Activated CD4-positive, alpha-beta T cell treated with anti-CD3 and anti-CD28 coated beads for 36 hours (primary cell): ENCODE measurements at regions not wholly inside any gene's neighbourhood (a gene's known extent, or its start where the extent isn't known, plus 50 kb on each side); places are given as distances from the start of the nearest gene placed in this dataset.

ENCODE experiments used
- ATAC-seq: fragments of 200-7000 bp; cut with Tn5 transposase; one replicate; pipeline ENCODE4 v1.10.0; 2021; ENCODE audit warnings: mild to moderate bottlenecking, moderate library complexity
- CTCF ChIA-PET: fragments of 350-600 bp; sonication (Branson Sonifier 250); formaldehyde crosslinking; loops from one replicate; lab custom pipeline; 2021; ENCODE audit warnings: antibody characterized with exemption; lab: Charles Lee
- POLR2A ChIA-PET: fragments of 350-600 bp; sonication (Branson Sonifier 250); formaldehyde crosslinking; loops from one replicate; lab custom pipeline; 2021; ENCODE audit warnings: antibody characterized with exemption, inconsistent platforms; lab: Charles Lee
- DNase-seq: peaks from one replicate; pipeline ENCODE4 v3.0.0-alpha.2; 2020
- H3K27ac Mint-ChIP-seq: one replicate; pipeline ENCODE4 v1.8.0; 2021; ENCODE audit warnings: mixed read lengths
- H3K27me3 Mint-ChIP-seq: one replicate; pipeline ENCODE4 v1.8.0; 2021; ENCODE audit warnings: mixed read lengths
- H3K36me3 Mint-ChIP-seq: one replicate; pipeline ENCODE4 v1.8.0; 2021; ENCODE audit warnings: low read depth, mixed read lengths
- H3K4me1 Mint-ChIP-seq: one replicate; pipeline ENCODE4 v1.8.0; 2021; ENCODE audit warnings: mixed read lengths
- H3K4me3 Mint-ChIP-seq: one replicate; pipeline ENCODE4 v1.8.0; 2021; ENCODE audit warnings: mild to moderate bottlenecking, moderate library complexity, mixed read lengths
- H3K9me3 Mint-ChIP-seq: one replicate; pipeline ENCODE4 v1.8.0; 2021; ENCODE audit warnings: low read depth, mixed read lengths
- intact Hi-C, 2 experiments: fragments of 100-400 bp; cut with DNase I in 1 of 2; cut with micrococcal nuclease in 1 of 2; formaldehyde crosslinking; loops; one replicate each; pipeline versions ENCODE4 v1.14.2 to v1.15.1; 2022 to 2024; cut with DNase I, micrococcal nuclease

DNA sequence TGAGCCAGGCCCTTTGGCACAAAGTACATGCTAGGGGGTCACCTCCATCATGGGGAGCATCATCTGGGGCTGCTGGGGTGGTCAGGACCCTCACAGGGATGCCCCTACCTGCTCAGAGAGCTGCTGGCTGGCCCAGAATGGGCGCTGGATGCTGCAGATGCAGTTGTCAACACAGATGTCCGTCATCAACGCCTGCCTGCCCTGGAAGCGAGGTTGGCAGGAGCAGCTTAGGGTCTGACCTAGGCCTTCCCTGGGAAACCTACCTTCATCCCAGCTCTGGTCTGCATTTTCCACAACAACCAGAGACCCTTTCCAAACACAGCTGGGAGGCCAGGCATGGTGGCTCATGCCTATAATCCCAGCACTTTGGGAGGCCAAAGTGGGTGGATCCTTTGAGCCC, 88.0 kb downstream of the EDN3 start:
- intact Hi-C loops, result no loop called here
- Mint-ChIP-seq H3K4me1 (peaks cover 8% of the 10 kb centered on the region), H3K4me3 (no peak overlapping the region), H3K9me3 (no peaks in the 10 kb centered on the region), H3K36me3 (no peaks in the 10 kb centered on the region), H3K27ac (no peak overlapping the region), H3K27me3 (peaks cover 2% of the 10 kb centered on the region)
- ChIA-PET POLR2A (no interaction called here), CTCF (interaction anchor here (0.7 to 1.1 kb wide), 2 partner anchors 11 to 16 kb away, joined by 3 read pairs; no protein-coding TSS in a partner anchor)
- no peak for ATAC-seq
- DNase-seq, result no peak

DNA sequence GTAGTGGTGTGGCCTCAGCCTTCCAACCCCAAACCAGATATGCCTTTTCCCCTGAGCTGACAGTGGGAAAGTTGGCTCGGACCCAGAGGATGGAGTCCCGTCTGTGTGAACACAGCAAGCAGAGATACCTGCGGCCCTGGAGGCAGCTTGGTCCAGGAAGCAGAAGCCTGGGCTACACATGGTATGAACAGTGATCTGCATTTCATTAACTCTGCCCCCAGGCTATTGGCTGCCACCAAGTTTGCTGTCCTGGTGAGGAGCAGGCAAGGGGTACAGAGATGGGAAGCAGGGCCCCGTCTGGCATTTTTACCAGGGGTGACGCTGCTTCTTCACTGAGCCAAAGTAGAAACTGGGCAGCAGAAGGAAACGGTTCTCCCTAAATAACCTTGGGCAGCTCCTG, 90.0 kb downstream of the EDN3 start:
- ATAC-seq (no peak), DNase-seq (no peak)
- Mint-ChIP-seq H3K4me1 (peaks cover 5% of the 10 kb centered on the region), H3K27ac (no peak overlapping the region), H3K36me3 (no peaks in the 10 kb centered on the region), H3K27me3 (peaks cover 2% of the 10 kb centered on the region), H3K4me3 (no peak overlapping the region), H3K9me3 (no peaks in the 10 kb centered on the region)
- intact Hi-C loops, result no loop called here
- CTCF ChIA-PET, result interaction anchor here (0.6 to 1.1 kb wide), 2 partner anchors 83 to 336 kb away, joined by 3 to 4 read pairs; no protein-coding TSS in a partner anchor
- POLR2A ChIA-PET, result no interaction called here

DNA sequence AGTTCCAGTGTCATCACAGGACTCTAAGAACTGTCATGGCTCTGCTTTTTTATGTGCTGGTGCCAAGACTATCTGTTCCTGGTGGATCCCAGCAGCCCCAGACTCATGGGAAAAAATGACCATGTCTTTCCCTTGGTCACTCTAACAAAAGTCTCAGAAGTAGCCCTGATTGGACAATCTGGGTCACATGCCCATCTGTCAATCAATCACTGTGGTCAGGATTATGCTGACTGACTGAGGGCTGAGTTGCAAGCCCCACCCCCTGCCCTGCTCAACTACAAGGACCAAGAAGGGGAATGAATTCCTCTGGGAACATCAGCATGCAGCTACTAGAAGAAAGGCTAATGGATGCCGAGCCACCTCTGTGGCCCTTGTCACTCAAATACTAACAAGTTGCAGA, 91.6 kb downstream of the EDN3 start:
- Mint-ChIP-seq H3K4me1 (no peaks in the 10 kb centered on the region), H3K9me3 (no peaks in the 10 kb centered on the region), H3K27ac (no peak overlapping the region), H3K27me3 (peaks cover 2% of the 10 kb centered on the region), H3K36me3 (no peaks in the 10 kb centered on the region), H3K4me3 (no peak overlapping the region)
- intact Hi-C loops, result no loop called here
- DNase-seq (no peak), ATAC-seq (no peak)
- ChIA-PET POLR2A (no interaction called here), CTCF (interaction anchor here (1.0 to 1.1 kb wide), 2 partner anchors 10 to 12 kb away, joined by 3 to 4 read pairs; no protein-coding TSS in a partner anchor)

DNA sequence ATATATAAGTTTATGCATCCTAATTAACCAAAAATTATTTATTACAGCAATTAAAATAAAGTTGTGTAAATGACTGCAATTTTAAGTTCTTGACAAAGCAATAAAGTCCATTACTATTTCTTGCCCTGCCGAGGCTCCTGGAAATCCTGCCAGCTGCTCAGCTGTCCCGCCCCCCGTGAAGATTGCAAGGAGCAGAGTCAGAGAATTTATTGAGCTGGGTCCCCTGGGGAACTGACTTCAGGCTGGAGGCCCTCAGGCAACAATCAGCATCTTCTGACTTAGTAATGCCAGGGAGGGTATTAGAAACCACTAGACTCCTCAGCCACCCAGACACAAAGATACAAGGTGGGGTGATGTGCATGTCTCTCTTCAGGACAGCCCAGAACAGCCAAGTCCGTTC, 92.3 kb downstream of the EDN3 start:
- DNase-seq (no peak), ATAC-seq (no peak)
- H3K4me1 Mint-ChIP-seq, result no peaks in the 10 kb centered on the region
- H3K27ac Mint-ChIP-seq, result no peak overlapping the region
- intact Hi-C loops, result no loop called here
- CTCF ChIA-PET, result no interaction called here
- no peak overlapping the region for H3K4me3 Mint-ChIP-seq
- H3K27me3 Mint-ChIP-seq, result peaks cover 2% of the 10 kb centered on the region
- POLR2A ChIA-PET, result no interaction called here
- no peaks in the 10 kb centered on the region for H3K36me3 Mint-ChIP-seq
- H3K9me3 Mint-ChIP-seq, result no peaks in the 10 kb centered on the region

DNA sequence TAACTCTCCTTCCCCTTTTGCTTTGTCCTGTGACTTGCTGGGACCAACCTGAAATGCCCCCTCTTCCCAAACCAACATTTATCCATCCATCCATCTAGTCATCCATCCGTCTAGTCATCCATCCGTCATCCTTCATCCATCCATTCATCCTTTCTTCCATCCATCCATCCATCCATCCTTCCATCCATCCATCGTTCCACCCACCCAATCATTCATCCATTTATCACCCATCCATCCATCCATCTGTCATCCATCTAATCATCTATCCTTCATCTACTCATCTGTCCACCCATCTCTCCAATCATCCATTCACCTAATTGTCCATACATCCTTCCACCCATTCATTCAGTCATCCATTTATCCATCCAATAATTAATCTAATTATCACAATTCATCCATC, 92.7 kb downstream of the EDN3 start:
- Mint-ChIP-seq H3K9me3 (no peaks in the 10 kb centered on the region), H3K4me3 (no peak overlapping the region), H3K27me3 (peaks cover 2% of the 10 kb centered on the region), H3K36me3 (no peaks in the 10 kb centered on the region), H3K4me1 (no peaks in the 10 kb centered on the region), H3K27ac (no peak overlapping the region)
- DNase-seq (no peak), ATAC-seq (no peak)
- POLR2A ChIA-PET, result no interaction called here
- intact Hi-C loops, result no loop called here
- CTCF ChIA-PET, result no interaction called here

DNA sequence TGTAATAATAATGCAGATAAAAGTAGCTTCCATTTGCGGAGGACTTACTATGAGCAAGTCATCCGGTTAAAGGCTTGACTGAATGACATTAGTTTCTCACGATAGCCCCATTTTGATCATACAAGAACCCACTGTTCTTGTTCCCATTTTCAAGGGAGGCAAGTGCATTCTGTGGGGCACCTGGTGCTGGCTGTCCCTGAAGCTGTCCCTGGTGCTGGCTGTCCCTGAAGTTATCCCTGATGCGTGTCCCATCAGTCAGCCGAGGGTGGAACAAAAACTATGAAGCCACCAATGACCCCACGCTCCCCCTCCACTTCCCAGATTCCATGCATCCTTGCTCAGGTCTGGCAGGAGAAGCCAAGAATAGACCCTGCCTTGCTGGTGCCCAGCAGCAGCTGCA, 95.3 kb downstream of the EDN3 start:
- no peak overlapping the region for H3K27ac Mint-ChIP-seq
- no peak for DNase-seq
- CTCF ChIA-PET, result interaction anchor here (1.1 to 1.2 kb wide), 3 partner anchors 8 to 165 kb away, joined by 3 to 6 read pairs (median 4); no protein-coding TSS in a partner anchor
- intact Hi-C loops, result no loop called here
- no peaks in the 10 kb centered on the region for H3K4me1 Mint-ChIP-seq
- H3K4me3 Mint-ChIP-seq, result no peak overlapping the region
- no peak for ATAC-seq
- POLR2A ChIA-PET, result no interaction called here
- H3K27me3 Mint-ChIP-seq, result peaks cover 2% of the 10 kb centered on the region
- H3K9me3 Mint-ChIP-seq, result no peaks in the 10 kb centered on the region
- no peaks in the 10 kb centered on the region for H3K36me3 Mint-ChIP-seq

DNA sequence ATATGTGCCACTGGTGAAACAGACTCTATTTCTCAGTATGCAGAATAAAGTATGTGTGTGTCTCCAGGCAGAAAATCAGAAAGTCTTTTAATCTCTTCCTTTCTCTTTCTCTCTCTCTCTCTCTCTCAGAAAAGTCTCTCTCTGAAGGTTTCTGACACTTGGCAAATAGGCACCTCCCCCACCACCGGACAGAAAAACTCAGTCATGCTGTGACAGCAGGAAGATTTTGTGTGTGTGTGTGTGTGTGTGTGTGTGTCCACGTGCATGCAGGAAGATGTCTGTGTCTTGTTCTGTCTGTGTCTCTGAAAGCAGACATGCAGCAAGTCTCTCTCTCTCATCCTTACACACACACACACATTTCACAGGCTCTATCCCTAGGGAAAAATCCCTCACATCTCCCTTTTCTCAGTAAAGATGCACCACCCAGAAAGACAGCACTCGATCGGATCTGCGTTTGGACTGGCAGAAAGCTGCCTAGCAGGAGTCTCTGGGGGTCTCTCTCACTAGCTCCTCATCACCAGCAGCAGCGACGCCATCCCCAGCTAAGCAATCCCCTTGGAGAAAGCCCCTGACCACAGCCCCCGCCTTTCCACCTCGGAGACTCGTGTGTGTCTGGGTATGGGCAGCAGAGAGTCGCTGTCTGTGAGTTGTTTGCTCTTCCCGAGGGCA, 98.3 kb downstream of the EDN3 start:
- DNase-seq, result peak; percentile 67
- H3K4me3 Mint-ChIP-seq, result no peak overlapping the region
- intact Hi-C loops, result no loop called here
- ATAC-seq, result no peak
- CTCF ChIA-PET, result no interaction called here
- no peaks in the 10 kb centered on the region for H3K36me3 Mint-ChIP-seq
- no peaks in the 10 kb centered on the region for H3K27me3 Mint-ChIP-seq
- H3K27ac Mint-ChIP-seq, result no peak overlapping the region
- H3K9me3 Mint-ChIP-seq, result no peaks in the 10 kb centered on the region
- POLR2A ChIA-PET, result no interaction called here
- no peaks in the 10 kb centered on the region for H3K4me1 Mint-ChIP-seq

DNA sequence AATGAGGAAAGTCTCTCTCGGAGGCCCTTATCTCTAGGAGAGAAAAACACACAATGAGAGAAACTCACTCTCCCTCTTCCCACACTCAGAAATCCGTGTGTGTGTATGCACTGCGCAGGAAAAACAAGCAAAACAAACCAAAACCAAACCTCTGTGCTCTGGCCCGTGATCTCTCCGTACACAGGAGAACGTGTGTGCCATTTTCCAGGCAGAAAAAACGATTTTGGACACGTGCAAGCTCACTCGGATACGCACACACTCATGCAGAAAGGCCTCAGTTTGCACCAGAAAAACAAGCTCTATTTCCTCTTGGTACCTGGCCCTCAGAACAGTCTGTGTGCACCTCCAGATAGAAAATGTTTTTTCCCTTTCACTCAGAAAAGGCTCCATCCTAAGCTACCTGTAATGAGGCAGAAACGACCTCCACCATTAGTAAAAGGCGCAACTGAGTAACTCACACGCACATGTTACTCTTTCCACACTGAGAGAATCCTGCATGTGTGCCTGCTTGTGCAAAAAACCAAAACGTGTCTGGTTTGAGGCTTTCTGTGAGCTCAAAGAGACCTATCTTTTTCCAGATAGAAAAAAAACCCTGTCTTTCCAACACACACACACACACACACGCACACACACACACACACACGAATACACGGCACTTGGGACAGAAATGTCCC, 99.2 kb downstream of the EDN3 start:
- H3K27ac Mint-ChIP-seq, result no peak overlapping the region
- H3K36me3 Mint-ChIP-seq, result no peaks in the 10 kb centered on the region
- H3K4me1 Mint-ChIP-seq, result no peaks in the 10 kb centered on the region
- CTCF ChIA-PET, result interaction anchor here (1.0 kb wide), 1 partner anchor 11 kb away, joined by 3 read pairs; no protein-coding TSS in a partner anchor
- no peaks in the 10 kb centered on the region for H3K9me3 Mint-ChIP-seq
- DNase-seq (no peak), ATAC-seq (no peak)
- no peaks in the 10 kb centered on the region for H3K27me3 Mint-ChIP-seq
- POLR2A ChIA-PET, result no interaction called here
- intact Hi-C loops, result loop anchor here (5.0 kb wide), 4 partner anchors 232 to 747 kb away; partner anchors contain the start of gene STX16 (in 2 of the 2)
- no peak overlapping the region for H3K4me3 Mint-ChIP-seq

DNA sequence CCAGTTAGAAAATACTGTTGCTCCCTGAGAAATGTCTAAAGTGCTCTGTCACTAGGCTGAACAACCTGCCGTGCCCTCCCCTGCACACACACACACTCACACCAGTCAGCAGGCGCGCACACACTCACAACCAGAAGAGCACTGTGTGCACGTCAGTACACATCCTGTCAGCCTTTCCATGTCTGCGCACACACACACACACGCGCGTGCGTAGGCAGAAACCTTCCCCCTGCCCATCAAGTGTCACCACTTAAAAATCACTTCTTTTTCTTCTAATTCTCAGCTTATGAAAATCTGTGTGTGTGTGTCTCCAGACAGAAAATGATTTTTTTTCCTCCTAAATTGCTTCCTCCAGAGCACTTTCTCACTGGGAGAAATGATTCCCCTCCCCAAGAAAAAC, 100.3 kb downstream of the EDN3 start:
- CTCF ChIA-PET, result interaction anchor here (0.7 kb wide), 1 partner anchor 29 kb away, joined by 4 read pairs; no protein-coding TSS in a partner anchor
- POLR2A ChIA-PET, result interaction anchor here (0.7 kb wide), 1 partner anchor 396 kb away, joined by 4 read pairs; no protein-coding TSS in a partner anchor
- ATAC-seq, result peak; percentile 72
- no peaks in the 10 kb centered on the region for H3K9me3 Mint-ChIP-seq
- H3K27ac Mint-ChIP-seq, result no peak overlapping the region
- no peaks in the 10 kb centered on the region for H3K4me1 Mint-ChIP-seq
- H3K36me3 Mint-ChIP-seq, result no peaks in the 10 kb centered on the region
- peak; percentile 78 for DNase-seq
- peaks cover 2% of the 10 kb centered on the region for H3K27me3 Mint-ChIP-seq
- no peak overlapping the region for H3K4me3 Mint-ChIP-seq
- intact Hi-C loops, result loop anchor here (5.0 kb wide), 4 partner anchors 233 to 748 kb away; partner anchors contain the start of gene STX16 (in 2 of the 2)

DNA sequence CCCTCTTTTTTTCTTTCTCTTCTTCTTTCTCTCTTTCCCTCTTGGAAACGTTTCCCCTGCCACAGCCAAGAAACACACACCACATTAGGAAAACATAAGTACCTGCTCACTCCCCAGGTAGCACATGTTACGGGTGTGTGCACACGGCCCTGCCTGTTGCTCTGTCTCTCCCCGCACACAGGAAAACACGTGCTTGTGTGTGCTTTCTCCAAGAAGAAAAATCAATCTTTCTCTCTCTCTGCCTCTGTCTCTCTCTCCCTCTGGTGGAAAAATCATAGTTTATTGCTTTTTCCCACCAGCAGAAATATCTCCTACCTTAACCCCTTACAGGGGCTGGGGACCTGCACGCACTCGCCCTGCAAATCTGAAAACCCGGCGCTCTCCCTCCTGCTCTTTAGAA, 102.3 kb downstream of the EDN3 start:
- H3K36me3 Mint-ChIP-seq, result no peaks in the 10 kb centered on the region
- H3K27ac Mint-ChIP-seq, result no peak overlapping the region
- ATAC-seq (peak; percentile 31), DNase-seq (peak; percentile 57)
- no peak overlapping the region for H3K4me3 Mint-ChIP-seq
- ChIA-PET CTCF (interaction anchor here (1.1 to 2.0 kb wide), 3 partner anchors 11 to 315 kb away, joined by 3 to 6 read pairs (median 3); no protein-coding TSS in a partner anchor), POLR2A (no interaction called here)
- intact Hi-C loops, result loop anchor here (1.0 to 5.0 kb wide), 11 partner anchors 144 to 750 kb away; partner anchors contain the start of genes STX16 (in 2 of the 2), ATP5F1E (in 1 of the 2) and NELFCD (in 1 of the 2)
- H3K9me3 Mint-ChIP-seq, result no peaks in the 10 kb centered on the region
- H3K4me1 Mint-ChIP-seq, result no peaks in the 10 kb centered on the region
- H3K27me3 Mint-ChIP-seq, result peaks cover 2% of the 10 kb centered on the region

DNA sequence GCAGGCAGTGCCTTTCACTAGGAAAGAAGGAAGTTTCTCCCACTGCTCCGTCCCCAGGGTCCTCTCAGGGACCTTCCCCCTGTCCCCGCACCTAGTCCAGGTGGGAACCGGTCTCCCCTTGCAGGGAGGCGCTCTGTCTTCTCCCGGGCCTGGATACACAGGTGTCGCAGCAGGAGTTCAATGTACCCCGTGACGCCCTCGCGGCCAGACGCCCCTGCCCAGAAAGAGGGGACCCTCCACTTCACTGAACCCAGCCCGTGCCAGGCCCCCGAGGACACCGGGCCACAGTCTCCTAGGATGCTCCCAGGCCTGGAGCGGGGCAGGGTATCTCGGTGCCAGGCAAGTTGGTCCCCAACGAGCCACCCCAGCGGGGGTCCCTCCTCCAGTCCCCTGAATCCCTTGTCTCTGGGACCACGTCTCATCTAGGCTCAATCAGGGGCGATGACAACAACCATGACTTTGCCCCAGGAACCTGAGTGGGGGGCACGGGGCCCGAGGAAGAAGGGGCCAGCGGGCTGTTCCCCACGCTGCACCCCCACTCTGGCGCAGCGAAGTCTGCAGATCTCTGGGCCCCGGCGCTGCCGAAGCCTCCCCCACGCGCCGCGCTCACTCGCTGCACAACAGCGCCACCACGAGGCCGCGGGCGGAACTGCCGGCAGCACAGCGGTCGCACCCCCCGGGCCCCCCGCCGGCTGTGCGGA, 103.0 kb downstream of the EDN3 start:
- DNase-seq, result peak; percentile 89
- intact Hi-C loops, result loop anchor here (1.0 to 5.0 kb wide), 11 partner anchors 145 to 751 kb away; partner anchors contain the start of genes STX16 (in 2 of the 2), ATP5F1E (in 1 of the 2) and NELFCD (in 1 of the 2)
- H3K36me3 Mint-ChIP-seq, result no peaks in the 10 kb centered on the region
- H3K9me3 Mint-ChIP-seq, result no peaks in the 10 kb centered on the region
- H3K27ac Mint-ChIP-seq, result peak overlapping the region; percentile 71
- POLR2A ChIA-PET, result no interaction called here
- H3K4me3 Mint-ChIP-seq, result no peak overlapping the region
- CTCF ChIA-PET, result interaction anchor here (0.5 to 2.0 kb wide), 16 partner anchors 8 to 538 kb away, joined by 3 to 6 read pairs (median 3); no protein-coding TSS in a partner anchor
- peaks cover 2% of the 10 kb centered on the region for H3K27me3 Mint-ChIP-seq
- no peaks in the 10 kb centered on the region for H3K4me1 Mint-ChIP-seq
- ATAC-seq, result peak; percentile 72
